ENCODE measurements at regions not wholly inside any gene's neighbourhood (a gene's known extent, or its start where the extent isn't known, plus 50 kb on each side); places are given as distances from the start of the nearest gene placed in this dataset.

GRCh38 chr14:48536318-48536717 is 860.9 kb upstream of the MDGA2 start:
- no peak for TF ChIP-seq EP300 (IDR thresholded peaks at IDR 0.05; ENCODE audit: low read depth)
- TF ChIP-seq POLR2A (IDR thresholded peaks at IDR 0.05): no peak
